Muscle layer of duodenum (tissue), 2 donors: ENCODE measurements at regions not wholly inside any gene's neighbourhood (a gene's known extent, or its start where the extent isn't known, plus 50 kb on each side); places are given as distances from the start of the nearest gene placed in this dataset.
"Not testable (repeated sequence)": the region's sequence is repeated elsewhere in the genome, so short reads cannot be mapped to it uniquely, and the experiment has no call there.

ENCODE experiments used
- H3K27ac ChIP-seq: one replicate; pipeline ENCODE4 v1.7.0; 2013; ENCODE audit warnings: mild to moderate bottlenecking, low read length
- H3K27me3 ChIP-seq: one replicate; pipeline ENCODE4 v1.7.0; 2013; ENCODE audit warnings: low read depth, mild to moderate bottlenecking, control low read depth, low read length
- H3K36me3 ChIP-seq, 2 donors: one replicate each; pipeline ENCODE4 v1.7.0; 2013; ENCODE audit warnings: low read length in 2 of 2, control low read depth in 1 of 2, mild to moderate bottlenecking in 1 of 2; ENCODE audit not compliant: insufficient read depth in 2 of 2, control insufficient read depth in 1 of 2
- H3K4me1 ChIP-seq, 2 donors: one replicate each; pipeline ENCODE4 v1.7.0; 2013; ENCODE audit warnings: low read length in 2 of 2, mild to moderate bottlenecking in 2 of 2, control low read depth in 1 of 2, moderate library complexity in 1 of 2; ENCODE audit not compliant: insufficient read depth in 2 of 2, control insufficient read depth in 1 of 2
- H3K4me3 ChIP-seq, 2 donors: one replicate each; pipeline ENCODE4 v1.7.0; 2013; ENCODE audit warnings: low read length in 2 of 2, low read depth in 1 of 2, mild to moderate bottlenecking in 1 of 2
- H3K9me3 ChIP-seq, 2 donors: one replicate each; pipeline ENCODE4 v1.7.0; 2013; ENCODE audit warnings: low read length in 2 of 2, control low read depth in 1 of 2, mild to moderate bottlenecking in 1 of 2; ENCODE audit not compliant: control insufficient read depth in 1 of 2
- donor health status: healthy.

GRCh38 chr13:97879646-97880310 lies 73.7 kb upstream of the IPO5 start:
- H3K27ac ChIP-seq: no peak overlapping the region
- no peaks in the 10 kb centered on the region for H3K4me1 ChIP-seq
- no peaks in the 10 kb centered on the region for H3K9me3 ChIP-seq
- no peak overlapping the region for H3K4me3 ChIP-seq
- H3K36me3 ChIP-seq: no peaks in the 10 kb centered on the region
- no peaks in the 10 kb centered on the region for H3K27me3 ChIP-seq

GRCh38 chr13:97880311-97880675 lies 73.2 kb upstream of the IPO5 start:
- Histone ChIP-seq H3K4me3 (no peak overlapping the region), H3K36me3 (no peaks in the 10 kb centered on the region), H3K4me1 (no peaks in the 10 kb centered on the region), H3K9me3 (no peaks in the 10 kb centered on the region), H3K27me3 (no peaks in the 10 kb centered on the region), H3K27ac (no peak overlapping the region)

GRCh38 chr13:97881556-97881955 lies 71.9 kb upstream of the IPO5 start:
- H3K4me3 ChIP-seq: no peak overlapping the region
- H3K36me3 ChIP-seq: no peaks in the 10 kb centered on the region
- H3K27ac ChIP-seq: no peak overlapping the region
- H3K9me3 ChIP-seq: no peaks in the 10 kb centered on the region
- H3K27me3 ChIP-seq: no peaks in the 10 kb centered on the region
- H3K4me1 ChIP-seq: no peaks in the 10 kb centered on the region

- no peaks in the 10 kb centered on the region for H3K36me3 ChIP-seq
- no peaks in the 10 kb centered on the region for H3K9me3 ChIP-seq
- no peaks in the 10 kb centered on the region for H3K27me3 ChIP-seq
- H3K27ac ChIP-seq: no peak overlapping the region
- H3K4me1 ChIP-seq: no peaks in the 10 kb centered on the region
- no peak overlapping the region for H3K4me3 ChIP-seq
Observed at GRCh38 chr13:97883396-97883795, 70.1 kb upstream of the IPO5 start.

DNA sequence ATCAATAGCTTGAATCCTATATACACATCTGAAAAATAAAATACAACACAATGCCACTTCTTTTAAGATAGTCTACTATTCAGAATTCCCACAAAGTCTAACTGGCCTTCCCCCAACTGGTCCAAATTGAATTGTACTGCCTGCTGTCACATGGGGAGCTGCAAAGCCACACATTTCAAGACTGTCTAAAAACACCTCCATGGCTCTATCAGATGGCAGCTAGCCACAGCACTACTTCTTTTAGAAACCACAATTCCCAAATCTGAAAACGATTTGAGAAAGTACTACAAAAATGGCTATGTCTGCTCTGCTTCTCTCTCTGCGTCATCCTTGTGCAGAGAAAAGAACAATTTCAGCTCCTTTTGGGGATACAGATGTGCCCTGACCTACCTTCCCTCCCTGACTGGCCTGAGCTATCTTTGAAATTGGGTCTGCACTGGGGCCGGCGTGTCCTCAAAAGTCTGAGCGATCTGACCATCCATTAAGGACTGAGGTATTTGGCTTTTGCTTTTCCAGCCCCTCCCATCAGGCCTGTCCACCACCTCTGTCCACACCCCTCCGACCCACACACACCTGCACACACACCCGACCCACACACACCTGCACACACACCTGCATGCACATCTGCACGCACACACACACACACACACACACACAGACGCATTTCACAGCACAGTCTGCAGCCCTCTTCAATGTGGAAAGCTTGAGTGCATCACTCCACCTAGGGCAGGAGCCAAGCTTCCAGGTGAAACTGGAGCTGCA lies 68.6 kb upstream of the IPO5 start:
- no peaks in the 10 kb centered on the region for H3K9me3 ChIP-seq
- no peaks in the 10 kb centered on the region for H3K4me1 ChIP-seq
- no peak overlapping the region for H3K4me3 ChIP-seq
- no peak overlapping the region for H3K27ac ChIP-seq
- H3K36me3 ChIP-seq: no peaks in the 10 kb centered on the region
- no peaks in the 10 kb centered on the region for H3K27me3 ChIP-seq

- H3K27me3 ChIP-seq: no peaks in the 10 kb centered on the region
- no peak overlapping the region for H3K4me3 ChIP-seq
- H3K36me3 ChIP-seq: no peaks in the 10 kb centered on the region
- no peak overlapping the region for H3K27ac ChIP-seq
- H3K4me1 ChIP-seq: no peaks in the 10 kb centered on the region
- no peaks in the 10 kb centered on the region for H3K9me3 ChIP-seq
Observed at GRCh38 chr13:97885641-97886040, 67.8 kb upstream of the IPO5 start.

GRCh38 chr13:97889803-97890202 lies 63.7 kb upstream of the IPO5 start:
- Histone ChIP-seq H3K27me3 (no peaks in the 10 kb centered on the region), H3K9me3 (no peaks in the 10 kb centered on the region), H3K36me3 (no peaks in the 10 kb centered on the region), H3K27ac (no peak overlapping the region), H3K4me3 (no peak overlapping the region), H3K4me1 (no peaks in the 10 kb centered on the region)

DNA sequence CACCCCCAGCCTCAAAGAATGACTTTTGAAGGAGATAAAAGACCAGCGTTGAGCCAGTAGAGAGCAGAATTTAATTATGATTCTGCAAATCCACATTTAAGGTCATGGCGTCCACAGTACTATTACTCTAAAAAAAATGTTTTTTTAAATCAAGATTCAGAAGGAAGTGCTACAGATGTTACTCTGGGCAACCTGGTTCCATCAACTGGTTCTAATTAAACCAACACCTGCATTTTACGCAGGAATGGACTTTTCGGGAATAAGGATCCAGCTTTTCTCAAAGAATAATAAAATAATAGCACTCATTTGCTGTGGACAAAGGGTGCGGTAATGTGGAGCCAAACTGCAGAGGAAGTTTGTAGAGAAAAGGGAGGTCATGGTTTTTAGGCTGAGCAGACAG lies 62.9 kb upstream of the IPO5 start:
- Histone ChIP-seq H3K27me3 (no peaks in the 10 kb centered on the region), H3K4me3 (no peak overlapping the region), H3K4me1 (no peaks in the 10 kb centered on the region), H3K27ac (no peak overlapping the region), H3K9me3 (no peaks in the 10 kb centered on the region), H3K36me3 (no peaks in the 10 kb centered on the region)

DNA sequence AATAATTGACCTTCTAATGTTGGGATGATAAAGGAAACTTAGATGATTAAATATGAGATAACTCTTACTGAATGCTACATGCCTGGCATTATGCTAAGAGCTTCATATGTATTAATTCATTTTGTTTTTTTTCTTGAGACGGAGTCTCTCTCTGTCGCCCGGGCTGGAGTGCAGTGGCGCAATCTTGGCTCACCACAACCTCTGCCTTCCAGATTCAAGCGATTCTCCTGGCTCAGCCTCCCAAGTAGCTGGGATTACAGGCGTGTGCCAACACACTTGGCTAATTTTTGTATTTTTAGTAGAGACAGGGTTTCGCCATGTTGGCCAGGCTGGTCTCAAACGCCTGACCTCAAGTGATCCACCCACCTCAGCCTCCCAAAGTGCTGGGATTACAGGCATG lies 61.5 kb upstream of the IPO5 start:
- not testable (repeated sequence) for H3K4me1 ChIP-seq, H3K27ac ChIP-seq, H3K4me3 ChIP-seq, H3K36me3 ChIP-seq, H3K9me3 ChIP-seq, H3K27me3 ChIP-seq

GRCh38 chr13:97892717-97893116 lies 60.8 kb upstream of the IPO5 start:
- Histone ChIP-seq H3K36me3 (no peaks in the 10 kb centered on the region), H3K27me3 (no peaks in the 10 kb centered on the region), H3K27ac (no peak overlapping the region), H3K4me3 (no peak overlapping the region), H3K4me1 (no peaks in the 10 kb centered on the region), H3K9me3 (no peaks in the 10 kb centered on the region)

- no peaks in the 10 kb centered on the region for H3K36me3 ChIP-seq
- peaks cover 0 to 7% of the 10 kb centered on the region in 2 donors for H3K4me1 ChIP-seq
- H3K27ac ChIP-seq: no peak overlapping the region
- no peaks in the 10 kb centered on the region for H3K27me3 ChIP-seq
- H3K4me3 ChIP-seq: no peak overlapping the region
- no peaks in the 10 kb centered on the region for H3K9me3 ChIP-seq
Observed at GRCh38 chr13:97895383-97895782, 58.1 kb upstream of the IPO5 start.

GRCh38 chr13:97896446-97896845 lies 57.0 kb upstream of the IPO5 start:
- Histone ChIP-seq H3K4me1 (peaks cover 0 to 9% of the 10 kb centered on the region in 2 donors), H3K27ac (no peak overlapping the region), H3K9me3 (no peaks in the 10 kb centered on the region), H3K36me3 (no peaks in the 10 kb centered on the region), H3K4me3 (no peak overlapping the region), H3K27me3 (no peaks in the 10 kb centered on the region)
